NCI-H510A (cell line): ENCODE measurements at regions not wholly inside any gene's neighbourhood (a gene's known extent, or its start where the extent isn't known, plus 50 kb on each side); places are given as distances from the start of the nearest gene placed in this dataset.

ENCODE experiments used
- DNase-seq: peaks from one replicate; lab custom pipeline; 2025; lab: John Stamatoyannopoulos, UW

GRCh38 chr1:240672132-240672811 lies 60.3 kb upstream of the GREM2 start:
- DNase-seq, result no peak

- no peak for DNase-seq
Measured at GRCh38 chr1:240667351-240667750, 55.4 kb upstream of the GREM2 start.

GRCh38 chr1:240666568-240667198 lies 54.7 kb upstream of the GREM2 start:
- no peak for DNase-seq

GRCh38 chr1:240663169-240663879 lies 51.4 kb upstream of the GREM2 start:
- no peak for DNase-seq
